T-helper 1 cell (primary cell): ENCODE measurements at regions not wholly inside any gene's neighbourhood (a gene's known extent, or its start where the extent isn't known, plus 50 kb on each side); places are given as distances from the start of the nearest gene placed in this dataset.
A peak's percentile ranks its signal among the peaks of the same experiment; 100 is the strongest.
"Not testable (repeated sequence)": the region's sequence is repeated elsewhere in the genome, so short reads cannot be mapped to it uniquely, and the experiment has no call there.

Experiments
- DNase-seq, 5 donors: peaks; one replicate each; pipeline ENCODE4 v3.0.0-alpha.2; 2012 to 2020

GRCh38 chr12:46948936-46949545 lies 123.2 kb upstream of the SLC38A4 start:
- no peak for DNase-seq

- no peak for DNase-seq
Measured at GRCh38 chr12:46950094-46950493, 124.3 kb upstream of the SLC38A4 start.

GRCh38 chr12:46952880-46953483 lies 126.4 kb upstream of the PCED1B start:
- no peak for DNase-seq

GRCh38 chr12:46956451-46957035 lies 122.9 kb upstream of the PCED1B start:
- no peak for DNase-seq

GRCh38 chr12:46958053-46958452 lies 121.4 kb upstream of the PCED1B start:
- no peak for DNase-seq

- DNase-seq, result no peak
Measured at GRCh38 chr12:46958599-46959290, 120.7 kb upstream of the PCED1B start.

- DNase-seq, result no peak
Measured at GRCh38 chr12:46959502-46959901, 119.9 kb upstream of the PCED1B start.

GRCh38 chr12:46960681-46961080 lies 118.7 kb upstream of the PCED1B start:
- DNase-seq, result no peak

- no peak for DNase-seq
Measured at GRCh38 chr12:46963191-46963590, 116.2 kb upstream of the PCED1B start.

GRCh38 chr12:46963977-46964971 lies 115.1 kb upstream of the PCED1B start:
- no peak for DNase-seq

- DNase-seq, result no peak
Measured at GRCh38 chr12:46965137-46965536, 114.3 kb upstream of the PCED1B start.

GRCh38 chr12:46965880-46966279 lies 113.5 kb upstream of the PCED1B start:
- no peak for DNase-seq

GRCh38 chr12:46970636-46971035 lies 108.8 kb upstream of the PCED1B start:
- DNase-seq, result no peak

GRCh38 chr12:46973937-46974336 lies 105.5 kb upstream of the PCED1B start:
- DNase-seq, result not testable (repeated sequence)

GRCh38 chr12:46977871-46978375 lies 101.5 kb upstream of the PCED1B start:
- DNase-seq, result no peak

GRCh38 chr12:46981622-46982021 lies 97.8 kb upstream of the PCED1B start:
- no peak for DNase-seq

- DNase-seq, result no peak
Measured at GRCh38 chr12:46982629-46983392, 96.6 kb upstream of the PCED1B start.

- DNase-seq, result peak in 1 of 5 donors; percentile 1
Measured at GRCh38 chr12:46983393-46983793, 96.0 kb upstream of the PCED1B start.

- peak in 2 of 5 donors; percentile 7 to 41 for DNase-seq
Measured at GRCh38 chr12:46983959-46984841, 95.2 kb upstream of the PCED1B start.

GRCh38 chr12:46985816-46986215 lies 93.6 kb upstream of the PCED1B start:
- no peak for DNase-seq
